Sigmoid colon (tissue), 4 donors: ENCODE measurements at regions not wholly inside any gene's neighbourhood (a gene's known extent, or its start where the extent isn't known, plus 50 kb on each side); places are given as distances from the start of the nearest gene placed in this dataset.

ENCODE experiments used
- EP300 ChIP-seq, 4 donors: sonication (generic); formaldehyde crosslinking; IDR thresholded peaks; one replicate each; pipeline ENCODE4 v1.6.1; 2017; ENCODE audit warnings: antibody characterized with exemption in 4 of 4
- POLR2A ChIP-seq, 2 donors: fragments of 450-650 bp; IDR thresholded peaks; one replicate each; pipeline ENCODE4 v1.6.1; 2016; ENCODE audit warnings: antibody characterized with exemption in 2 of 2, mild to moderate bottlenecking in 2 of 2, moderate library complexity in 2 of 2

- TF ChIP-seq EP300 (IDR thresholded peaks at IDR 0.05) (no peak), POLR2A (IDR thresholded peaks at IDR 0.05) (no peak)
Measured at GRCh38 chr18:27313678-27314077, 128.6 kb upstream of the CHST9 start.
